Activated CD4-positive, alpha-beta T cell treated with anti-CD3 and anti-CD28 coated beads, Interleukin-10, Interleukin-2, amounts not matched to agents 100 ng/mL and 50 ng/mL, durations not matched to agents 16 hours and 8 hours (primary cell): ENCODE measurements at regions not wholly inside any gene's neighbourhood (a gene's known extent, or its start where the extent isn't known, plus 50 kb on each side); places are given as distances from the start of the nearest gene placed in this dataset.
A peak's percentile ranks its signal among the peaks of the same experiment; 100 is the strongest.
"Not testable (repeated sequence)": the region's sequence is repeated elsewhere in the genome, so short reads cannot be mapped to it uniquely, and the experiment has no call there.

Experiments
- DNase-seq: peaks from one replicate; pipeline ENCODE4 v3.0.0-alpha.2; 2020

GRCh38 chr5:177941386-177941785 is 54.7 kb downstream of the PROP1 start:
- not testable (repeated sequence) for DNase-seq

DNA sequence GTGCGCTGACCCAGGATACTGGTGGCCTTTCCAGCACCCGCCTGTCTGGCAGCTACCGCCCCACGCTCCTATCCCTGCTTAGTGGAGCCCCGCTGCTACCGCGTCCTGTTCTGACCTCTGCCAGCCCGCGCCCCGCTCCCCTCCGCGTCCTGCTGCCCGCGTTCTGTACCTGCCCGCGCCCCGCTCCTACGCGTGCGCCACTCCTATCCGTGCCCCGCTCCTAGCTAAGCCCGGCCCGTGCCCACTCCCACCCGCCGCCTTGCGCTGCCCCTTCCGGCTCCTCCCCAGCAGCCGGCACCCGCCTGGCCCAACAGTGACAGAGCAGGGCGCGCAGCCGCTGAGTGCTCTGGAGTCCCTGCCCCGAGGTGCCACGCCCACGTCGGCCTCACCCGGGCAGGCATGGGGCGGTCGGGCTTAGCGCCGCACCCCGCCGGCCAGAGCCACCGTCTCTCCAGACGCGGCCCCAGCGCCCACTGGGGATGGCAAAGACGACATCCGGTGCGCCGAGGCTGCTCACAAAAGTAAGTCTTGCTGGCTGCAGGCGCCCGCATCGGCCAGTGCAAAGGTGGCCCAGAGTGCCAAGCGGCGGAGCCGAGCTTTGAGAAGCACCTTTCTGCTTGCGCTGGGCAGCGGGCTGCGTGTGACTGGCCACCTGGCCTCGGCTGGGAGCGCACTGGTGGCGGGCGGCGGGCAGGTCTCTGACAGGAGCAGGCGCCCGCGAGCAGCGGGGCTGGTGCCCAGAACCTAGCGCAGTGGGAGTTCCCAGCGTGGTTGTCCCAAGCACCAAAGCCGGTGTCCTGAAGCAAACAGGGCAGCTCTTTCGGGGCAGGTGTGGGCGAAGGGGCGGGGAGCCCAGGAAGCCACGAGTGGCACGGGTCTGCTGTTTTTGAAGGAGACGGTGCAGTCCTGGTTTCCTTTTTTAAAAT is 56.5 kb downstream of the PROP1 start:
- peak; percentile 22 for DNase-seq

GRCh38 chr5:177938767-177939166 is 57.3 kb downstream of the PROP1 start:
- DNase-seq, result not testable (repeated sequence)

GRCh38 chr5:177934233-177934632 is 61.8 kb downstream of the PROP1 start:
- DNase-seq, result not testable (repeated sequence)

- not testable (repeated sequence) for DNase-seq
Measured at GRCh38 chr5:177930269-177931022, 65.6 kb downstream of the PROP1 start.

DNA sequence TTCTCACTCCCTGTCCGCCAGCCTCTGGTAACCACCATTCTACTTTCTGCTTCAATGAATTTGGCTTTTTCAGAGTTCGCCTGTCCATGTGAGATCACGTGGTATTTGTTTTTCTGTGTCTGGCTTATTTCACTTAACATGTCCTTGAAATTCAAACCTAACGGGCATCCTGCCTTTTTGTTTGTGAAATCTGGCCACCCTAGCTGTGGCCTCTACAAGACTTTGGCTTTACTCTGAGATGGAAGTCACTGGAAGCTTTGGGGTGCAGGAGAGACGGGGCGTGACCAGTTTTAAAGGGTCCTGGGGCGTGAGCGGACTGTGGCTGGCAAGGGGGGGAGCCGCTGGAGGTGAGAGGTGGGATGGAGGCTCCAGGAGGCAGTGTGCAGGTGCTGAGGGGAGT is 66.4 kb downstream of the PROP1 start:
- DNase-seq, result not testable (repeated sequence)

DNA sequence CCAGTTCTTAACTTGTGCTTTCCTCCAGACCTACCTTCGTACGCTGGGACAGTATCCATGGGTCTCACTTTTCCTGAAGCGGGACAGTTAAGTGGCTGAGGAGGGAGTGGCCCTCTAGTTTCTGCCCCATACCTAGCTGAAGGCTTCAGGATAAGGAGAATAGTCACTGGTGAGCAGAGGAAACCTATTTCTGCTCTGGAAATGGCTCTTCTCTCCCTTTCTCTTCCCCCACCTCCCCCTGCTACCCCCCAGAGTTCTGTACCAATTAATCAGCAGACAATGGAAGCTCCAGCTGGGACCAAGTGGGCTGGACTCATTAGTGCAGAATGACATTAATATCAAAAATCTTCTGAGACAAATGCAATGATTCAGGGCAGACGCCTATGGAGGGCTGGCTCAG is 68.5 kb downstream of the PROP1 start:
- DNase-seq, result not testable (repeated sequence)

- DNase-seq, result not testable (repeated sequence)
Measured at GRCh38 chr5:177924577-177924976, 71.5 kb downstream of the PROP1 start.

GRCh38 chr5:177923837-177924236 is 72.2 kb downstream of the PROP1 start:
- DNase-seq, result not testable (repeated sequence)

DNA sequence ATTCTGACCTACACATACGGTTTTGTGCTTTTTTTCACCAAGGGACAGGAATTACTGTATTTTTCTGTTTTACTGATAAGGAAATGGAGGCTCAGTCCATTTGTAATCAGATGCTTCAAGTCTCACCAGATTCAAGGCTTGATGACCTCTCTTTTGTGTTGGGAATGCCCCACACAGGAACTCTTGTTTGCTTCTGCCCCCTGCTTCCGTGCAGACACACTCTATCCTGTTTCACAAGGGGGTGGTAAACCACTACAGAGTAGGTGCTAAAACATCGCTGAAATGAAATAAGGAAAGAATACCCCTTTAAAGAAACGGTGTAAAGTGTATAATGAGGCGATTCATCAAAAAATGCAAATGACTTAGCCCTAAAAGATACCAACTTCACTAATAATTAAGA is 72.9 kb downstream of the PROP1 start:
- DNase-seq, result not testable (repeated sequence)

DNA sequence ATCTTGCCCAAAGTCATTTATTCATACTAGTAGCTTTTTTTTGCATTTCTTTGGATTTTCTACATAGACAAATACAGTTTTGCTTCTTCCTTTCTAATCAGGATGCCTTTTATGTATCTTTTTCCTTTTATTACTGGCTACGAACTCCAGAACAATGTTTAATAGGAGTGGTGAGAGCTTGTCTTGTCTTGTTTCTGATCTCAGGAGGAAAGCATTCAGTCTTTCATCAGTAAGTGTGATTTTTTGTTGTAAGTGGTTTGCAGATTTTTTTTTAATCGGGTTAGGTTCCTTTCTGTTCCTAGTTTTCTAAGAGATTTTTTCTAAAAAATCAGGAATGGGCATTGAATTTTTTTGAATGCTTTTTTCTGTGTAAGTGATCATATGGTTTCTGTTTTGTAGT is 86.8 kb downstream of the PROP1 start:
- DNase-seq, result not testable (repeated sequence)

- DNase-seq, result not testable (repeated sequence)
Measured at GRCh38 chr5:177902806-177903205, 93.2 kb downstream of the PROP1 start.

GRCh38 chr5:177900066-177900465 is 96.0 kb downstream of the PROP1 start:
- not testable (repeated sequence) for DNase-seq

DNA sequence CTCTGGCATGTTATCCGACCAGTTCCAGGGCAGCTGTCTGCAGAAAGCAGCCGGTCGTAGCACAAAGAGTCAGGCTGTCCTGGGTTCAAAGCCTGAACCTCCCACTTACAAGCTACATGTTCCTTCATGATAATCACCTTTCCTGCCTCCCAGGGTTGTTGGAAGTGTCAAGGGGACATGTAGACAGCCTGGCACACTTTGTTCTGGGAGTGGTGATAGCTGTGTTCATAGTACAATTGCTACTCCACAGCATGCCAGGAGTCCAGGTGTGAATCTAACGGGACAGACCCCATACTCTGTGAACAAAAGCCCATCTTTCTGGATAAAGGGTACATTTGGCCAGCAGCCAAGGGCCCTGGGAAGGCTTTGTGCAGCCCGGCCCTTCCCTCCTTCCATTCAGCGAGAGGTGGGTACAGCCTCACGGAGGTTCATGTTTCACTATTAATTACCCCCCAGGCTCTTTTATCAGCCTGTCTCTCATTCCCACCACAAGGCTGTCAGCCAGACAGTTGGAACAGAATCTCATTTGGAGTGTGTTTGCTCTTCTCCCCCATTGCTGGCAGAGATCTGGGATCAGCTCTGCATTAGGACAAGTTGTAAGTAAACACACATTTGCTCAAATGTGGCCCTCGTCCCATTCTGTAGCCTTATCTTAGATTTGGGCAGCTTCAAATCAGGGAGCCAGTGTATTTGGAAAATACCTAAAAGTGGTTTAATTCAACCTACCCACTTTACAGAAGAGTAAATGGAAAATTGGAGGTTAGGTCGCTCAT is 101.2 kb downstream of the PROP1 start:
- not testable (repeated sequence) for DNase-seq

DNA sequence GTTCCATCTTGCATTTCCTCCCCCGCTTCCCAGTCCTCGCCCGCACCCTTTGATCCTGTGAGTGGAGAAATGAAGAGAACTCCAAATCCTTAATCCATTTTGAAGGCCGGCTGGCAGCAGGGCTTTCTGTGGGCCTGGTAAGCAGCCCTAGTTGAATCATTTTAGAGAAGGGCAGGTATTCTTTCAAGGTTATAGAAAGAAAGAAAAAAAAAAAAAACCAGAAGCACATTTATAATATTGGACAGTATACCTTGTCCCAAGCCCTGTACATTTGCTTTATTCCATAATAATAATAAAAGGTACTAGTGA is 103.7 kb downstream of the PROP1 start:
- DNase-seq, result not testable (repeated sequence)

DNA sequence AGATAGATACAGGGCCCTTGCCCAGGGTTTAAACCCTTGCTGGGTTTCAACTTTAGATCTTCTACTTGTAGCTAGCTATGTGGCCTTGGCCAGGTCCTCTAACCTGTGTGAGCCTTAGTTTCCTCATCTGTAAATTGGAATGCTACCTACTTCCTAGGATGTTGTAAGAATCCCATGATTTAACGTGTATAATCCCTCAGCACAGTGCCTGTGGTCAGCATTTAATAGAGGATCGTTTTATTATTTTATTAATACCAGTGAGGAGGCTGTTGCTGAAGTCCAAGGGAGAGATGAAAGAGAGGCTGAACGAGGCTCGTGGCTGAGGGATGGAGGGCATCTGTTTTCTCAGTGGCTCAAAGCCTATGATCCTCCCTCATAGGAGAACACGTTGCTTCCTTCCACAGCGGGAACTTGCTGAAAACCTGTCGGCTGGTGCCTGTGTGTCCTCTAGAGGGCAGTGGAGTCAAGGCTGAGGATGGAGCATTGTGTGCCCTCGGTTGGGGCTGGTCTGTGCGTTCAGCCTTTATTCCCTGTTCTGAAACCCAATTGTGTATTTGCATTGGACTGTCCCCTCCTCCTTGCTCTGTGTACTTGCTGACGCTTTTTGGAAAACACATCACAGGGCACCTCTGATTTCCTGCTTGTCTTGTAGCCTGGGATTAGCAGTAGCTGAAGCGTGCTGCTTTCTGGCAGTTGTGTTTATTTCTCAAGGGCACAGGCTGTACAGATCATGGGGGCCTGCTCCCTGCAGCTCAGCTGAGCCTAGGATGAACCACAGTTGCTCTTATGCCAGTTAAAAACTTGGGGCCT is 104.3 kb downstream of the PROP1 start:
- peak; percentile 58 for DNase-seq

GRCh38 chr5:177883295-177883694 is 100.6 kb upstream of the FAM153A start:
- DNase-seq, result not testable (repeated sequence)

GRCh38 chr5:177875900-177876238 is 93.2 kb upstream of the FAM153A start:
- DNase-seq, result not testable (repeated sequence)

DNA sequence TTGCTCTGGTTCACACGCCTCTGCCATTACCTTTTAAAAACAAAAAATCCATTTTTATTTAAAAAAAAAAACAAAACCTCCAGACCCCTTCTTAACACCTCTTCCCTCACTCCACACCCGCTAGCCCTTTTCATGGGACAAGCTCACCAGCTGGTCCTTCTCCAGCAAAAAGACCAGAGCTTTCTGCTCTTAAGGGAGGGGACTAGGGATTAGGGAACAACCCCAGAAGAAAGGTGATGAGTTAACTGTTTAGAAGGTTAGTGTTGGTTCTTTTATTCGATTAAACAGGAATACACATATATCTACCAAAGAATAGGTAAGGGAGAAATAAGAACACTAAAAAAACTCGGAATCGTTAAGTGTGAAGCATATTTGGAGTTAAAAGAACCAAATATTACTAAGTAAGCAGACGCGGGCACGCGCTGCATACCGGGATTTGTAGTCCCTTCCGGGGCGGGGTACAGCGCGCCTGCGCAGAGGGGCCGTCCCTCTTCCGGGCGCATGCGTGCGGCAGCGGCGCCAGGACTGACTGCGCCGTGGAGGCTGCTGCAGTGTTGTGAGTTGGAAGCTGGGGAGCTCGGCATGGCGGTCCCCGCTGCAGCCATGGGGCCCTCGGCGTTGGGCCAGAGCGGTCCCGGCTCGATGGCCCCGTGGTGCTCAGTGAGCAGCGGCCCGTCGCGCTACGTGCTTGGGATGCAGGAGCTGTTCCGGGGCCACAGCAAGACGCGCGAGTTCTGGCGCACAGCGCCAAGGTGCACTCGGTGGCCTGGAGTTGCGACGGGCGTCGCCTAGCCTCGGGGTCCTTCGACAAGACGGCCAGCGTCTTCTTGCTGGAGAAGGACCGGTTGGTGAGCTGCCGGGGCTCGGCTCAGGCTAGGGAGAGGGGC is 92.6 kb upstream of the FAM153A start:
- not testable (repeated sequence) for DNase-seq

DNA sequence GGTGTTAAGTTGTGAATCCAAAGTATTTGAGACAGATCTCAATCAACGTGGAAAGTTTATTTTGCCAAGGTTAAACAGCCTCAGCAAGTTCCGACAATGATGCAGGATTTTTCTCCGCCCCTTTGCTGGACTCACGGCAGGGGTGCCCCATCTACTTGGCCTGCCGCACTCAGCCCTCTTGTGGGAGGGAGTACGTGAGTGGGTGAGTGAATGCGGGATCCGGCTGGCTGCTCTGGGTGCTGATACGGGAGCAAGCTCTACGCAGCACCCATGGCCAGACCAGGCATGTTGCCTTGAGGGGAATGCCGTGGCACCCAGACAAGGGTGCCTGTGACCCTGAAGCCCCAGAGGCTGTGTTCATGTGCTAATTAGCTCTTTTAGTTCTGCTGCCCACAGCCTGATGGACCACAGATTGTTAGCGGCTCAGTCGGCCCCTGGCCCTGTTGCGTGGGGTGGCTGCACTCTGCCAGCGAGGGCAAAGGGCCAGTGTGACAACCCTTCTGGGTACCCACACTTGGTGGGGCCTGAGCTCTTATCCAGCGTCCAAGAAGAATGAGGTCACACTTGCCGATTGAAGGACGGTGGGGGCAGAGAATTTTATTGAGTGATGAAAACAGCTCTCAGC is 81.2 kb upstream of the FAM153A start:
- DNase-seq, result not testable (repeated sequence)
